Parathyroid adenoma (tissue), 2 donors: ENCODE measurements at regions not wholly inside any gene's neighbourhood (a gene's known extent, or its start where the extent isn't known, plus 50 kb on each side); places are given as distances from the start of the nearest gene placed in this dataset.

ENCODE experiments used
- H2AFZ ChIP-seq: fragments of 300-600 bp; sonication (generic); one replicate; pipeline ENCODE4 v1.7.0; 2017; ENCODE audit warnings: antibody characterized with exemption, mild to moderate bottlenecking
- H3K27ac ChIP-seq: fragments of 300-600 bp; sonication (generic); one replicate; pipeline ENCODE4 v1.7.0; 2017
- H3K27me3 ChIP-seq: fragments of 300-600 bp; sonication (generic); one replicate; pipeline ENCODE4 v1.7.0; 2017; ENCODE audit warnings: low read length; ENCODE audit not compliant: control insufficient read depth, insufficient read depth
- H3K36me3 ChIP-seq: fragments of 300-600 bp; sonication (generic); one replicate; pipeline ENCODE4 v1.7.0; 2017; ENCODE audit warnings: low read length; ENCODE audit not compliant: control insufficient read depth, insufficient read depth
- H3K4me1 ChIP-seq: fragments of 300-600 bp; sonication (generic); one replicate; pipeline ENCODE4 v1.7.0; 2017; ENCODE audit warnings: control low read depth
- H3K4me2 ChIP-seq: fragments of 300-600 bp; sonication (generic); one replicate; pipeline ENCODE4 v1.7.0; 2017; ENCODE audit warnings: low read length
- H3K4me3 ChIP-seq: fragments of 300-600 bp; sonication (generic); one replicate; pipeline ENCODE4 v1.7.0; 2017; ENCODE audit warnings: low read depth, low read length
- H3K79me2 ChIP-seq: fragments of 300-600 bp; sonication (generic); one replicate; pipeline ENCODE4 v1.7.0; 2017; ENCODE audit warnings: control low read depth
- H3K9ac ChIP-seq: fragments of 300-600 bp; sonication (generic); one replicate; pipeline ENCODE4 v1.7.0; 2017; ENCODE audit warnings: mild to moderate bottlenecking
- H3K9me3 ChIP-seq: fragments of 300-600 bp; sonication (generic); one replicate; pipeline ENCODE4 v1.7.0; 2017; ENCODE audit warnings: low read length; ENCODE audit not compliant: control insufficient read depth
- CTCF ChIP-seq: fragments of 300-600 bp; sonication (generic); IDR thresholded peaks from one replicate; pipeline ENCODE4 v1.7.0; 2017; ENCODE audit warnings: antibody characterized with exemption, mild to moderate bottlenecking
- donor health status: primary hyperparathyroidism.

- Histone ChIP-seq H3K4me2 (no peak overlapping the region), H3K27me3 (no peaks in the 10 kb centered on the region), H2AFZ (no peak overlapping the region), H3K36me3 (no peaks in the 10 kb centered on the region), H3K9ac (no peak overlapping the region), H3K9me3 (no peaks in the 10 kb centered on the region), H3K27ac (no peak overlapping the region), H3K79me2 (no peaks in the 10 kb centered on the region), H3K4me1 (no peaks in the 10 kb centered on the region), H3K4me3 (no peak overlapping the region)
- TF ChIP-seq CTCF: no peak
Observed at GRCh38 chr17:79464318-79465010, 146.4 kb downstream of the RBFOX3 start.

GRCh38 chr17:79463421-79464317 is 147.2 kb downstream of the RBFOX3 start:
- no peak overlapping the region for H3K27ac ChIP-seq
- H3K27me3 ChIP-seq: no peaks in the 10 kb centered on the region

GRCh38 chr17:79461041-79461440 is 149.8 kb downstream of the RBFOX3 start:
- H3K4me2 ChIP-seq: no peak overlapping the region
- H3K4me3 ChIP-seq: no peak overlapping the region
- no peak overlapping the region for H3K27ac ChIP-seq
- no peak for TF ChIP-seq CTCF
- no peaks in the 10 kb centered on the region for H3K4me1 ChIP-seq
- no peaks in the 10 kb centered on the region for H3K27me3 ChIP-seq
- no peak overlapping the region for H3K9ac ChIP-seq
- no peaks in the 10 kb centered on the region for H3K36me3 ChIP-seq
- no peaks in the 10 kb centered on the region for H3K9me3 ChIP-seq
- H2AFZ ChIP-seq: no peak overlapping the region
- no peaks in the 10 kb centered on the region for H3K79me2 ChIP-seq

More at GRCh38 chr17:79463421-79464317, 147.2 kb downstream of the RBFOX3 start:
- no peak for TF ChIP-seq CTCF
- H3K79me2 ChIP-seq: no peaks in the 10 kb centered on the region
- no peaks in the 10 kb centered on the region for H3K9me3 ChIP-seq
- H3K4me3 ChIP-seq: no peak overlapping the region
- no peak overlapping the region for H3K4me2 ChIP-seq
- no peaks in the 10 kb centered on the region for H3K4me1 ChIP-seq
- no peaks in the 10 kb centered on the region for H3K36me3 ChIP-seq
- H2AFZ ChIP-seq: no peak overlapping the region
- H3K9ac ChIP-seq: no peak overlapping the region

GRCh38 chr17:79459846-79460245 is 151.0 kb downstream of the RBFOX3 start:
- no peak for TF ChIP-seq CTCF
- Histone ChIP-seq H3K4me1 (no peaks in the 10 kb centered on the region), H3K4me3 (no peak overlapping the region), H3K4me2 (no peak overlapping the region), H3K79me2 (no peaks in the 10 kb centered on the region), H3K9me3 (no peaks in the 10 kb centered on the region), H3K36me3 (no peaks in the 10 kb centered on the region), H2AFZ (no peak overlapping the region), H3K27ac (no peak overlapping the region), H3K27me3 (no peaks in the 10 kb centered on the region), H3K9ac (no peak overlapping the region)
